LNCAP (cell line): ENCODE measurements at regions not wholly inside any gene's neighbourhood (a gene's known extent, or its start where the extent isn't known, plus 50 kb on each side); places are given as distances from the start of the nearest gene placed in this dataset.

Experiments
- CTCF ChIP-seq: fragments of 450-650 bp; IDR thresholded peaks from 2 replicates; pipeline ENCODE4 v1.5.1; 2017; ENCODE audit warnings: mild to moderate bottlenecking

GRCh38 chr16:86865851-86866662 is 287.7 kb downstream of the FOXL1 start:
- no peak for TF ChIP-seq CTCF

GRCh38 chr16:86866986-86867722 is 288.8 kb downstream of the FOXL1 start:
- TF ChIP-seq CTCF: no peak

- no peak for TF ChIP-seq CTCF
Observed at GRCh38 chr16:86868070-86868469, 289.7 kb downstream of the FOXL1 start.

GRCh38 chr16:86868786-86869185 is 290.4 kb downstream of the FOXL1 start:
- TF ChIP-seq CTCF: no peak

- TF ChIP-seq CTCF: no peak
Observed at GRCh38 chr16:86869288-86870022, 291.1 kb downstream of the FOXL1 start.

GRCh38 chr16:86870380-86870779 is 292.0 kb downstream of the FOXL1 start:
- TF ChIP-seq CTCF: no peak

- no peak for TF ChIP-seq CTCF
Observed at GRCh38 chr16:86872131-86872530, 293.8 kb downstream of the FOXL1 start.
